Liver (tissue), 3 donors: ENCODE measurements at regions not wholly inside any gene's neighbourhood (a gene's known extent, or its start where the extent isn't known, plus 50 kb on each side); places are given as distances from the start of the nearest gene placed in this dataset.

Experiments used
- CTCF ChIP-seq: fragments of 150-350 bp; IDR thresholded peaks from 2 replicates; pipeline ENCODE4 v1.5.1; 2017; ENCODE audit warnings: improper control_type of control experiment, low read depth, low read length; ENCODE audit not compliant: missing input control
- EGR1 ChIP-seq, 2 donors: IDR thresholded peaks; 2 replicates each; pipeline ENCODE4 v1.6.1; 2016 to 2018; ENCODE audit warnings: antibody characterized with exemption in 2 of 2, low read depth in 2 of 2
- FOXA1 ChIP-seq: IDR thresholded peaks from 2 replicates; pipeline ENCODE4 v1.6.1; 2016; ENCODE audit warnings: antibody characterized with exemption
- GABPA ChIP-seq, 2 donors: IDR thresholded peaks in 1 of 2; conservative IDR thresholded peaks in 1 of 2; 2 replicates each; pipeline ENCODE4 v1.6.1; 2016; ENCODE audit warnings: antibody characterized with exemption in 2 of 2, mild to moderate bottlenecking in 1 of 2, moderate library complexity in 1 of 2
- HNF4A ChIP-seq, 2 donors: conservative IDR thresholded peaks; 2 replicates each; pipeline ENCODE4 v1.6.1; 2016; ENCODE audit warnings: antibody characterized with exemption in 2 of 2, mild to moderate bottlenecking in 2 of 2
- JUND ChIP-seq, 2 donors: IDR thresholded peaks; 2 replicates each; pipeline ENCODE4 v1.6.1; 2016; ENCODE audit warnings: antibody characterized with exemption in 2 of 2
- NR2F2 ChIP-seq: IDR thresholded peaks from 2 replicates; pipeline ENCODE4 v1.6.1; 2016; ENCODE audit warnings: antibody characterized with exemption
- RAD21 ChIP-seq, 2 donors: IDR thresholded peaks; 2 replicates each; pipeline ENCODE4 v1.6.1; 2016; ENCODE audit warnings: antibody characterized with exemption in 2 of 2, mild to moderate bottlenecking in 2 of 2
- SP1 ChIP-seq: IDR thresholded peaks from 2 replicates; pipeline ENCODE4 v1.6.1; 2018; ENCODE audit warnings: antibody characterized with exemption, mild to moderate bottlenecking
- TAF1 ChIP-seq: conservative IDR thresholded peaks from 2 replicates; pipeline ENCODE4 v1.6.1; 2016; ENCODE audit warnings: antibody characterized with exemption, mild to moderate bottlenecking
- YY1 ChIP-seq: IDR thresholded peaks from 2 replicates; pipeline ENCODE4 v1.6.1; 2016; ENCODE audit warnings: antibody characterized with exemption, mild to moderate bottlenecking
- TF ChIP-seq, protein P1 (sequence below): IDR thresholded peaks from 2 replicates; pipeline ENCODE4 v1.6.1; 2016; ENCODE audit warnings: antibody characterized with exemption, mild to moderate bottlenecking
- TF ChIP-seq, protein P2 (sequence below): IDR thresholded peaks from 2 replicates; pipeline ENCODE4 v1.6.1; 2016; ENCODE audit warnings: antibody characterized with exemption
- TF ChIP-seq, protein P3 (sequence below): IDR thresholded peaks from 2 replicates; pipeline ENCODE4 v1.6.1; 2016; ENCODE audit warnings: antibody characterized with exemption
- donor health status: healthy.
- donor health status: healthy.

DNA sequence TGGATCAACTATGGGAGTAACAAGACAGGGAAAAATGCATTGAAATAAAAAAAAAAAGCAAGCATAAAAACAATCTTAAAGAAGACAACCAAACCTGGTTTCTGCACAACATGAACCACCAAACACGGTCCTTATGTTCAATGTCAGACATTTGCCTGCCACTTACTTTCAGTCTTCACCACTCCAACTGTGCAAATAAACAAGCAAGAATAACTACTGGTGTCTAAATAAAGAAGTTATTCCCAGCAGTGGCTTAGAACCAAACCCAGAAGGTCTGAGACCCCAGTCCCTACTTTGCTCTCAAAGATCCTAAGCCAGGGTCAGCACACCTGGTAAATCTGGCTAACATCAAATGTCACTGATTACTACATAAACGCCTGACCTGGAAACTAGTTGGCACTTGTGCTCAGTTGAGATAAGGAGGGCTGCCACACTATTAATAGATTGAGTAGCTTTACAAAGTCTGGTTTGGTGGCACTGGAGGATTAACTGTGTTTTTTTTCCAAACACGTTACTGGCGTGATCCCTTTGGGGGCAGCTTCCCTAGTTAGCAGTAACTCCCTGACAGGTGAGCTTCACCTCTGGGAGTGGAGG is 62.7 kb upstream of the ABLIM1 start:
- TF ChIP-seq JUND (IDR thresholded peaks at IDR 0.05) = no peak
- TF ChIP-seq, protein P1, sequence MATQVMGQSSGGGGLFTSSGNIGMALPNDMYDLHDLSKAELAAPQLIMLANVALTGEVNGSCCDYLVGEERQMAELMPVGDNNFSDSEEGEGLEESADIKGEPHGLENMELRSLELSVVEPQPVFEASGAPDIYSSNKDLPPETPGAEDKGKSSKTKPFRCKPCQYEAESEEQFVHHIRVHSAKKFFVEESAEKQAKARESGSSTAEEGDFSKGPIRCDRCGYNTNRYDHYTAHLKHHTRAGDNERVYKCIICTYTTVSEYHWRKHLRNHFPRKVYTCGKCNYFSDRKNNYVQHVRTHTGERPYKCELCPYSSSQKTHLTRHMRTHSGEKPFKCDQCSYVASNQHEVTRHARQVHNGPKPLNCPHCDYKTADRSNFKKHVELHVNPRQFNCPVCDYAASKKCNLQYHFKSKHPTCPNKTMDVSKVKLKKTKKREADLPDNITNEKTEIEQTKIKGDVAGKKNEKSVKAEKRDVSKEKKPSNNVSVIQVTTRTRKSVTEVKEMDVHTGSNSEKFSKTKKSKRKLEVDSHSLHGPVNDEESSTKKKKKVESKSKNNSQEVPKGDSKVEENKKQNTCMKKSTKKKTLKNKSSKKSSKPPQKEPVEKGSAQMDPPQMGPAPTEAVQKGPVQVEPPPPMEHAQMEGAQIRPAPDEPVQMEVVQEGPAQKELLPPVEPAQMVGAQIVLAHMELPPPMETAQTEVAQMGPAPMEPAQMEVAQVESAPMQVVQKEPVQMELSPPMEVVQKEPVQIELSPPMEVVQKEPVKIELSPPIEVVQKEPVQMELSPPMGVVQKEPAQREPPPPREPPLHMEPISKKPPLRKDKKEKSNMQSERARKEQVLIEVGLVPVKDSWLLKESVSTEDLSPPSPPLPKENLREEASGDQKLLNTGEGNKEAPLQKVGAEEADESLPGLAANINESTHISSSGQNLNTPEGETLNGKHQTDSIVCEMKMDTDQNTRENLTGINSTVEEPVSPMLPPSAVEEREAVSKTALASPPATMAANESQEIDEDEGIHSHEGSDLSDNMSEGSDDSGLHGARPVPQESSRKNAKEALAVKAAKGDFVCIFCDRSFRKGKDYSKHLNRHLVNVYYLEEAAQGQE = no peak
- TF ChIP-seq GABPA (IDR thresholded peaks at IDR 0.05 in 1 of 2, conservative IDR thresholded peaks at IDR 0.05 in 1 of 2) = no peak
- no peak for TF ChIP-seq CTCF
- no peak for TF ChIP-seq TAF1
- TF ChIP-seq RAD21 (IDR thresholded peaks at IDR 0.05) = no peak
- TF ChIP-seq EGR1 (IDR thresholded peaks at IDR 0.05; ENCODE audit: low read depth in 2 of 2) = no peak
- TF ChIP-seq, protein P2, sequence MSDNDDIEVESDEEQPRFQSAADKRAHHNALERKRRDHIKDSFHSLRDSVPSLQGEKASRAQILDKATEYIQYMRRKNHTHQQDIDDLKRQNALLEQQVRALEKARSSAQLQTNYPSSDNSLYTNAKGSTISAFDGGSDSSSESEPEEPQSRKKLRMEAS = no peak
- no peak for TF ChIP-seq FOXA1
- TF ChIP-seq SP1 = peak; percentile 59
- peak; percentile 46 to 64 for TF ChIP-seq HNF4A (conservative IDR thresholded peaks at IDR 0.05)
- no peak for TF ChIP-seq YY1
- no peak for TF ChIP-seq NR2F2
- TF ChIP-seq, protein P3, sequence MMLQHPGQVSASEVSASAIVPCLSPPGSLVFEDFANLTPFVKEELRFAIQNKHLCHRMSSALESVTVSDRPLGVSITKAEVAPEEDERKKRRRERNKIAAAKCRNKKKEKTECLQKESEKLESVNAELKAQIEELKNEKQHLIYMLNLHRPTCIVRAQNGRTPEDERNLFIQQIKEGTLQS = no peak
